Eye (tissue), 1 donor: ENCODE measurements at regions not wholly inside any gene's neighbourhood (a gene's known extent, or its start where the extent isn't known, plus 50 kb on each side); places are given as distances from the start of the nearest gene placed in this dataset.

ENCODE experiments used
- DNase-seq: peaks from one replicate; pipeline ENCODE4 v3.0.0-alpha.2; 2015

- peak; percentile 81 for DNase-seq
Observed at GRCh38 chr4:52234561-52235440, 183.7 kb downstream of the SPATA18 start.

DNA sequence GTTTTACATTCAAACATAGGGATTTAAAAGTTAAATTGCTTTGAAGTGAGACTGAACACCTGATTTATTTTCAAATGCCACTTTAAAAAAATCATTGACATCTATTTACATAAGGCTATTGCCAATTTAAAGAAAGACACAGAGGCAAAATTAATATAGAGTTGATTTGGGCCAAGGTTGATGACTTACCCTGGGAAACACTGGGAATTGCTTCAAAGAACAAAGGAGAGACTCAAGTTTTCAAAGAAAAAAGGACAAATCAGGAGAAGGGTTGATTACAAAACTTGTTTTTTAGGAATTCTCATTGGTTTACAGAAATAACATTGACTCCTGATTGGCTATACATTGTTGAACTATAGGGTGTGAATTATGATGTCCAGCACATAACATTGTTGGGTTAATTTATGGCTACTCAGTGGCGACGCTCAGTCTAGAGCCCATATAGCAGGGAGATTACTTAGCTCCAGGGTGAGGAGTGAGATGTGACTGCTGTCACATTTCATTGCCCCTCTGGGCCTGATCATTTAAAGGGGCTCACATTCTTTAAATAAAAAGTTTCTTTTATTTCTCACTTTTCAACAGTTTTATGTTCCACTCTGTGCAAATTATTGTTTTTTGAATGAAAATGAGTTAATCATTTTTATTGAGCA is 184.6 kb downstream of the SPATA18 start:
- DNase-seq: no peak

DNA sequence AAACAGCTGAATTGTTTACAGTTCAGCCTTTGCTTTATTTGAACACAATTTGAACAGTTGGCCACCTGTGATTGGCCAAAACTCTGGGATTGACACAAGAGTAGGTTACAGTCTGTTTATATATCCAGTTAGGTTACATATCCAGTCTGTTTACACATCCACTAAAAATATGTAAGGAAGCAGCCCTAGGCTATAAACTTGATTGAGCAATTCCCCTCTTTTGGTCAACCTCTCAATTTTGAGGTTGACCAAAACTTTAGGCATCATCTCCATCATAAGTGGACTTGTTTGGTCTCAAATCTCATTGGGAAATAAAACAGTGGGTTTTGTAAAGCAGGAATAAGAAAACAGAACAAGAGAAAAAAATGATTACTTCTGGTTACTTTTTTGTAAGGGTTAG is 190.8 kb downstream of the SPATA18 start:
- no peak for DNase-seq

DNA sequence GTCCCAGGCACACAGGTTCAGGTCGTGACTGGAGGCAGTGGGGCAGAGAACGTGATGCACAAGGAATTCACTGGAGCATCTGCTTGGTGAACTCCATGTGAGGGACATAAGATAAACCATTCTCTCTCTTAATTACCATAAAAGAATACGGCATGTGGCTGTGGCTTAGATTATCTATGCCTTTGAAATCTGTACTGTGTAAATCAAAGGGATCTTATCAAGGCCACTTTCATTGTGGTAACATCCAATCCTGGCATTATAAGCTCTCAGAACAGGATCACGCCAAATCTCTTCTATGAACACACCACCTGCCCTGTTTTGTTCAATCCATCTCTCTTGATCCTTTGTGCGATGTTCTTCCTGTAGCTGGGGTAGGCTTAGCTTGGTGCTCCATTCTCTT is 192.3 kb downstream of the SPATA18 start:
- no peak for DNase-seq

DNA sequence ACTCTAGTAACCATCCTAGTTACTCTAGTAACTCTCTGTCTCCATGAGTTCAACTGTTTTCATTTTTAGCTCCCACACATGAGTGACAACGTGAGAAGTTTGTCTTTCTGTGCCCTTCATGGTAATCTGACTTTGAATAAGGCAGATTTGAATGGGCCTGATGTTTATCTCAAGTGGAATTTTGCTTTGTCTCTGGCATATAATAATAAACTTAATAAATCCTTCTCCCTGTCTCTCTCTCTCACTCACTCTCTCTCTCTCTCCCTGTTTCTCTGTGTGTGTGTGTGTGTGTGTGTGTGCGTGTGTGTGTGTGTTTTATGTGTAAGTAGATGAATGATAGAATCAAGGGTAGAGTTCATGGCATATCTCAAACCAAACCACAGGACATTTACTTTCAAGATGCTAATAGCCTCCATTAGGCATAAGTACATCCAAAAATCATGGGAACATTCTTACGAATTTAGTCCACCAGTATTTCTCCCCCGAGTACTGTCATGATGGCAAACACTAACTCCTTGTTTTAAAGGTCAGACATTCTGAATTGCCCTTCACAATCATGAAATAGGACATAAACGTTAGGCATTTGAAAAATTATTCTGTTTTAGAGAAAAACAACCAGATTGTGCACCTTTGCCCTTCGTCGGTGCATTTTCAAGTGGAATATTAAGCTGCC is 193.1 kb downstream of the SPATA18 start:
- peak; percentile 27 for DNase-seq

- peak; percentile 64 for DNase-seq
Observed at GRCh38 chr4:52244848-52245247, 193.7 kb downstream of the SPATA18 start.

- DNase-seq: no peak
Observed at GRCh38 chr4:52246827-52247226, 195.7 kb downstream of the SPATA18 start.

DNA sequence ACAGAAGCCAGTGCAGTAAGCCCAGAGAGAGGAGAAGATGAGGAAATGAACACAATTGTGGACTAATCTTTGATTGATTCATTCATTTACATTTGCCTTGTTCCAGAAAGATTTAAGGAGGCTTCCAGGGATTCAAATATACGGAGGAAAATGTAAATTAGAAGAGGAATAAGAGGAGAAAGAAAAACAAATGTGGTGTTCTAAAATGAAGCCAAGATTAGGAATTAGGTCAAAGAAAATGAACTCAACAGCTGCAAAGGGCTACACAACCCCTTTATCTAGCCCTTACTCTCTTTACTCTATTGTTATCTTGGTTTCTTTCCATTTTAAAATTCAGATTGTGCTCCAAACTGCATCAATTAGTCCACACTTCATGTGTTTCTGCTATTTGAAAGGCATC is 196.8 kb downstream of the SPATA18 start:
- DNase-seq: no peak

- no peak for DNase-seq
Observed at GRCh38 chr4:52248820-52249219, 197.7 kb downstream of the SPATA18 start.

GRCh38 chr4:52249581-52249980 is 198.5 kb downstream of the SPATA18 start:
- DNase-seq: no peak

- peak; percentile 88 for DNase-seq
Observed at GRCh38 chr4:52250154-52250553, 199.1 kb downstream of the SPATA18 start.

GRCh38 chr4:52251864-52252263 is 200.8 kb downstream of the SPATA18 start:
- DNase-seq: no peak

DNA sequence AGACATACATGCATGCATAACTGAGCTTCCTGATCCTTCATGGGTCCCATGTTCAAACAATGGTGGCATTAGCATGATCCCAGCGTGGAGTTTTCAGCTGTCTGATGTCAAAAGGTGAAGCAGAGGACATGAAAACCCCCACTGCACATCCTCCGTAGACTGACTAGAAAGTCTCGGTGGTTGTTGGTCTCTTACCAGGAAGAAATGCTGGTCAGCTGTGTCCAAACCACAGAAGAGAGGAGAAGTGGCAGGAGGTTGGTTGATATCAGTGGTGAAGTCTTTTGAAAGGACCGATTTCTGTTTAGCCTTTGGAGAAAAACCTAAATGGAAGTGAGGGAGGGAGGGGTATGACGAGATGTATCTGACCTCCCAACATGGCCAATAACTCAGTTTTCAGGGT is 201.9 kb downstream of the SPATA18 start:
- no peak for DNase-seq

- DNase-seq: no peak
Observed at GRCh38 chr4:52256522-52256921, 205.4 kb downstream of the SPATA18 start.

DNA sequence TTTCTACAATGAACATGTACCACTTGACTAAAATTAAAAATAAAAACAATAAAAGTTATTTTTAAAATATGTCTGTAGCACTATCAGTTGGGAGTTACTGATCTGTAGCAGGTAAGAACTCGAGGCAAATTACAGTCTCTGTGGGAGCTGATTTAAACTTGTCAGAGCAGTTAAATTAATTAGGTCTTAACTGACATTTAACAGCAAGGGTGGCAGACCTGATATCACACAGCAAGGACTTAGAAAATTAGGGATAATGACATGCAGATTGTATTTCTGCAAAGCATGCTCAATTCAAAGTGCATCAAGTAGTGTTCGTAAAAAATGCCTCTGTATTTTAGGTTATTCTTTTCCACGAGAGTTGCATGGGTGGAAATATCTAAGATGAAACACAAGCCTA is 208.9 kb downstream of the SPATA18 start:
- DNase-seq: no peak

- DNase-seq: peak; percentile 68
Observed at GRCh38 chr4:52260514-52261210, 209.6 kb downstream of the SPATA18 start.

GRCh38 chr4:52263607-52264006 is 212.5 kb downstream of the SPATA18 start:
- no peak for DNase-seq

DNA sequence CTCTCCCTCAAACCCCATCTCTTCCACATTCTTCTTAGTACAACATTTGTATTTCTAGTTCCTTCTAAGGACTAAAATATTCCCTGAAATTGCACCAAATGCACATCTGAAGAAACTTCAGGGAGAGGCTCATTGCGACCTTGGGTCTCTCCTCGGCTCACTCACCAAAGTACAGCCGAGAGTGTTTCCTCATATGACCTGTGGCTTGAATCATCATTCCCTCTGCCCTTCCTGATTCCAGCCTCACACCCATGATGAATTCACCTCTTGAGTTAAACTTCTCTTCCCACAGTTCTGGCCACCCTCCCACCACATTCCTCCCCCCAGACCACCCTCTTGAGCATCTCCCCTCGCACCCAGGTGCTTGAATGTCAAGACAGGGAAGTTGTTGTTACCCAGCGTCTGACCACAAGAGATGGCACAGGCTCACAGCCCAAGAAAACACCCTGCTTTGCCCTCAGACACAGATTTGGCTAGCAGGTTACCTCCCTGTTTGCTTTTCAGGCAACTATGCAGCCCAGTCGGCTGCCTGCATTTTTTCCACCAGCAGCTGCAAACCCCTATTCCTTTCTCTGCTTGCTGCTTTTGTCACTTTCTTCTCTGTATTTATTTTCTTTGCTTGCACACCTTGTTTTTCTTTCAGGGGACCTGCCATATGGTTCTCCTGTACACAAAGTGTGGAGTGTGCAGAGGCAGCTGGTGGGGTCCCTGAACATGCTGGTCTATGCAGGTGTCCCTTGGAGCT is 214.8 kb downstream of the SPATA18 start:
- no peak for DNase-seq

GRCh38 chr4:52266537-52267137 is 215.5 kb downstream of the SPATA18 start:
- no peak for DNase-seq

DNA sequence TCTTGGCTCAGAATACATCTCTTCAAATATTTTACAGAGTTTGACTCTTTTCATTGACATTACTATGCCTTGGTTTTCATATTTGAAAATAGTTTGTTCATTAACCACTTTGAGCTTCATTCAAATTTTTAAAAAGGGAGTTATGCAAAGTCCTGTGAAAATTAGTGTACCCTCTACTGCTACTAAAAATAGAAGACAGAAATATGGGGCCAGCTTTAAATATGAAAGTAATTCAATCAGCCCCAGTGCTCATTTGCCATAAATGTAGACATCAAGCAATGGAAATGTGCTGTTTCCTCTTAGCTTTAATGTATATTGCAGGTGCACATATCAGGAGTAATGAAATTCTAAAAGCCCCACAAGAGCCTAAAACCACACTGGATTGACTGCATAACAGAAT is 218.7 kb downstream of the SPATA18 start:
- no peak for DNase-seq

- no peak for DNase-seq
Observed at GRCh38 chr4:52273885-52274284, 222.8 kb downstream of the SPATA18 start.
